Mucosa of rectum (tissue), 2 donors: ENCODE measurements at regions not wholly inside any gene's neighbourhood (a gene's known extent, or its start where the extent isn't known, plus 50 kb on each side); places are given as distances from the start of the nearest gene placed in this dataset.

Experiments used
- H3K27ac ChIP-seq, 2 donors: one replicate each; pipeline ENCODE4 v1.7.0; 2013; ENCODE audit warnings: inconsistent platforms in 2 of 2, low read depth in 2 of 2, low read length in 2 of 2
- H3K27me3 ChIP-seq, 2 donors: one replicate each; pipeline ENCODE4 v1.7.0; 2013; ENCODE audit warnings: low read length in 2 of 2; ENCODE audit not compliant: control insufficient read depth in 2 of 2, insufficient read depth in 2 of 2
- H3K36me3 ChIP-seq, 2 donors: one replicate each; pipeline ENCODE4 v1.7.0; 2013; ENCODE audit warnings: low read length in 2 of 2; ENCODE audit not compliant: control insufficient read depth in 2 of 2, insufficient read depth in 2 of 2
- H3K4me1 ChIP-seq, 2 donors: one replicate each; pipeline ENCODE4 v1.7.0; 2013; ENCODE audit warnings: low read length in 2 of 2, mild to moderate bottlenecking in 1 of 2; ENCODE audit not compliant: control insufficient read depth in 2 of 2, insufficient read depth in 2 of 2
- H3K4me3 ChIP-seq, 2 donors: one replicate each; pipeline ENCODE4 v1.7.0; 2013; ENCODE audit warnings: low read length in 2 of 2
- H3K9ac ChIP-seq, 2 donors: one replicate each; pipeline ENCODE4 v1.7.0; 2013; ENCODE audit warnings: low read length in 2 of 2, low read depth in 1 of 2, mild to moderate bottlenecking in 1 of 2
- H3K9me3 ChIP-seq, 2 donors: one replicate each; pipeline ENCODE4 v1.7.0; 2013; ENCODE audit warnings: low read length in 2 of 2; ENCODE audit not compliant: control insufficient read depth in 2 of 2
- donor health status: healthy.
- donor health status: Normal muscosa, but diverticular disease.

- H3K27me3 ChIP-seq = no peaks in the 10 kb centered on the region
- no peaks in the 10 kb centered on the region for H3K36me3 ChIP-seq
- no peak overlapping the region for H3K4me3 ChIP-seq
- peaks cover 0 to 5% of the 10 kb centered on the region in 2 donors for H3K9me3 ChIP-seq
- H3K4me1 ChIP-seq = no peaks in the 10 kb centered on the region
- H3K9ac ChIP-seq = no peak overlapping the region
- H3K27ac ChIP-seq = no peak overlapping the region
These were observed 511.4 kb upstream of the TPK1 start for GRCh38 chr7:145347271-145347670.

GRCh38 chr7:145339319-145339718, 503.5 kb upstream of the TPK1 start:
- Histone ChIP-seq H3K36me3 (no peaks in the 10 kb centered on the region), H3K4me3 (no peak overlapping the region), H3K27ac (no peak overlapping the region), H3K27me3 (no peaks in the 10 kb centered on the region), H3K9ac (no peak overlapping the region), H3K4me1 (no peaks in the 10 kb centered on the region), H3K9me3 (peaks cover 2 to 5% of the 10 kb centered on the region in 2 donors)

GRCh38 chr7:145331522-145331921, 495.7 kb upstream of the TPK1 start:
- Histone ChIP-seq H3K4me3 (no peak overlapping the region), H3K27ac (no peak overlapping the region), H3K27me3 (no peaks in the 10 kb centered on the region), H3K9ac (no peak overlapping the region), H3K36me3 (no peaks in the 10 kb centered on the region), H3K9me3 (no peaks in the 10 kb centered on the region), H3K4me1 (no peaks in the 10 kb centered on the region)

GRCh38 chr7:145331076-145331475, 495.2 kb upstream of the TPK1 start:
- no peaks in the 10 kb centered on the region for H3K9me3 ChIP-seq
- H3K36me3 ChIP-seq = no peaks in the 10 kb centered on the region
- no peak overlapping the region for H3K9ac ChIP-seq
- H3K27ac ChIP-seq = no peak overlapping the region
- H3K4me1 ChIP-seq = no peaks in the 10 kb centered on the region
- H3K27me3 ChIP-seq = no peaks in the 10 kb centered on the region
- H3K4me3 ChIP-seq = no peak overlapping the region

GRCh38 chr7:145327646-145328045, 491.8 kb upstream of the TPK1 start:
- H3K4me1 ChIP-seq = no peaks in the 10 kb centered on the region
- no peak overlapping the region for H3K27ac ChIP-seq
- no peak overlapping the region for H3K4me3 ChIP-seq
- H3K9me3 ChIP-seq = peaks cover 3 to 4% of the 10 kb centered on the region in 2 donors
- no peak overlapping the region for H3K9ac ChIP-seq
- H3K27me3 ChIP-seq = no peaks in the 10 kb centered on the region
- no peaks in the 10 kb centered on the region for H3K36me3 ChIP-seq

- Histone ChIP-seq H3K27me3 (no peaks in the 10 kb centered on the region), H3K9ac (no peak overlapping the region), H3K4me3 (no peak overlapping the region), H3K9me3 (peaks cover 3 to 4% of the 10 kb centered on the region in 2 donors), H3K36me3 (no peaks in the 10 kb centered on the region), H3K4me1 (no peaks in the 10 kb centered on the region), H3K27ac (no peak overlapping the region)
These were observed 488.2 kb upstream of the TPK1 start for GRCh38 chr7:145324081-145324480.

GRCh38 chr7:145313551-145313950, 477.7 kb upstream of the TPK1 start:
- Histone ChIP-seq H3K4me3 (no peak overlapping the region), H3K27ac (no peak overlapping the region), H3K4me1 (no peaks in the 10 kb centered on the region), H3K9me3 (no peaks in the 10 kb centered on the region), H3K27me3 (no peaks in the 10 kb centered on the region), H3K36me3 (no peaks in the 10 kb centered on the region), H3K9ac (no peak overlapping the region)

GRCh38 chr7:145293754-145294153, 457.9 kb upstream of the TPK1 start:
- Histone ChIP-seq H3K27me3 (no peaks in the 10 kb centered on the region), H3K36me3 (no peaks in the 10 kb centered on the region)

GRCh38 chr7:145293228-145293701, 457.4 kb upstream of the TPK1 start:
- no peaks in the 10 kb centered on the region for H3K36me3 ChIP-seq

More at GRCh38 chr7:145293754-145294153, 457.9 kb upstream of the TPK1 start:
- no peak overlapping the region for H3K9ac ChIP-seq
- no peaks in the 10 kb centered on the region for H3K4me1 ChIP-seq
- H3K9me3 ChIP-seq = peaks cover 0 to 2% of the 10 kb centered on the region in 2 donors
- no peak overlapping the region for H3K4me3 ChIP-seq
- H3K27ac ChIP-seq = no peak overlapping the region

GRCh38 chr7:145289384-145289783, 453.5 kb upstream of the TPK1 start:
- H3K9ac ChIP-seq = no peak overlapping the region
- H3K4me3 ChIP-seq = no peak overlapping the region
- H3K4me1 ChIP-seq = no peaks in the 10 kb centered on the region
- H3K9me3 ChIP-seq = peaks cover 2% of the 10 kb centered on the region in 2 donors
- H3K27ac ChIP-seq = no peak overlapping the region
- H3K36me3 ChIP-seq = no peaks in the 10 kb centered on the region
- H3K27me3 ChIP-seq = no peaks in the 10 kb centered on the region

More at GRCh38 chr7:145293228-145293701, 457.4 kb upstream of the TPK1 start:
- H3K9me3 ChIP-seq = peaks cover 0 to 2% of the 10 kb centered on the region in 2 donors
- H3K4me1 ChIP-seq = no peaks in the 10 kb centered on the region
- no peaks in the 10 kb centered on the region for H3K27me3 ChIP-seq
- no peak overlapping the region for H3K9ac ChIP-seq
- H3K4me3 ChIP-seq = no peak overlapping the region
- no peak overlapping the region for H3K27ac ChIP-seq

GRCh38 chr7:145276118-145276517, 440.3 kb upstream of the TPK1 start:
- no peaks in the 10 kb centered on the region for H3K36me3 ChIP-seq
- H3K27me3 ChIP-seq = no peaks in the 10 kb centered on the region
- H3K4me1 ChIP-seq = no peaks in the 10 kb centered on the region
- H3K27ac ChIP-seq = no peak overlapping the region
- no peak overlapping the region for H3K9ac ChIP-seq
- no peaks in the 10 kb centered on the region for H3K9me3 ChIP-seq
- no peak overlapping the region for H3K4me3 ChIP-seq
